ENCODE measurements at regions not wholly inside any gene's neighbourhood (a gene's known extent, or its start where the extent isn't known, plus 50 kb on each side); places are given as distances from the start of the nearest gene placed in this dataset.

GRCh38 chr21:31546443-31547170 is 112.9 kb upstream of the SOD1 start:
- no peak for TF ChIP-seq POLR2A (IDR thresholded peaks at IDR 0.05; ENCODE audit: low read length)
- TF ChIP-seq GATA1 (IDR thresholded peaks at IDR 0.05; ENCODE audit: low read depth, low read length), result no peak

Measured in erythroblast (primary cell).